Lung (tissue), 11 donors: ENCODE measurements at regions not wholly inside any gene's neighbourhood (a gene's known extent, or its start where the extent isn't known, plus 50 kb on each side); places are given as distances from the start of the nearest gene placed in this dataset.

Source experiments
- ATAC-seq: fragments of 200-7000 bp; cut with Tn5 transposase; one replicate; pipeline ENCODE4 v1.9.1; 2020; ENCODE audit warnings: moderate number of reproducible peaks; ENCODE audit not compliant: insufficient read depth, low FRiP score
- DNase-seq, 3 donors: peaks; one replicate each; pipeline ENCODE4 v3.0.0-alpha.2; 2013 to 2017
- H3K27ac ChIP-seq, 2 donors: one replicate each; pipeline ENCODE4 v1.5.1; 2013; ENCODE audit warnings: mild to moderate bottlenecking in 2 of 2, moderate library complexity in 2 of 2, control low read depth in 1 of 2, inconsistent platforms in 1 of 2, low read depth in 1 of 2, low read length in 1 of 2
- H3K27me3 ChIP-seq, 3 donors: one replicate each; pipeline ENCODE4 v1.5.1; 2013; ENCODE audit warnings: low read length in 2 of 3; ENCODE audit not compliant: control insufficient read depth in 3 of 3, insufficient read depth in 3 of 3
- H3K36me3 ChIP-seq, 4 donors: one replicate each; pipeline ENCODE4 v1.5.1; 2013; ENCODE audit warnings: low read length in 4 of 4, mild to moderate bottlenecking in 1 of 4, moderate library complexity in 1 of 4; ENCODE audit not compliant: control insufficient read depth in 4 of 4, insufficient read depth in 4 of 4
- H3K4me1 ChIP-seq, 5 donors: one replicate each; pipeline ENCODE4 v1.5.1; 2013; ENCODE audit warnings: low read length in 5 of 5, mild to moderate bottlenecking in 2 of 5, moderate library complexity in 1 of 5; ENCODE audit not compliant: control insufficient read depth in 5 of 5, insufficient read depth in 5 of 5
- H3K4me3 ChIP-seq: one replicate; pipeline ENCODE4 v1.5.1; 2013; ENCODE audit warnings: mild to moderate bottlenecking, control low read depth, moderate library complexity
- H3K9ac ChIP-seq, 2 donors: one replicate each; pipeline ENCODE4 v1.5.1; 2013; ENCODE audit warnings: low read length in 2 of 2, control low read depth in 1 of 2; ENCODE audit not compliant: insufficient read depth in 1 of 2
- H3K9me3 ChIP-seq, 4 donors: one replicate each; pipeline ENCODE4 v1.5.1; 2013; ENCODE audit warnings: low read length in 3 of 4, mild to moderate bottlenecking in 1 of 4, moderate library complexity in 1 of 4; ENCODE audit not compliant: control insufficient read depth in 4 of 4, insufficient read depth in 3 of 4
- WGBS, 2 donors: extraction: QIAGEN DNeasy Blood & Tissue Kit; methylation state at CpG; one replicate each; pipeline ENCODE4 v1.1.7; 2013; 5-methylcytosine and 5-hydroxymethylcytosine counted together
- TF ChIP-seq, protein P1 (sequence below): IDR thresholded peaks from 2 replicates; pipeline ENCODE4 v1.5.1; 2012; ENCODE audit warnings: mild to moderate bottlenecking; ENCODE audit errors: control extremely low read depth, extremely low read depth
- donor health status: control.
- donor health status: control.
- donor health status: Bipolar disorder and iron deficiency.
- donor health status: healthy.
- donor health status: DM: yes; HTN: yes; CAD: no.

DNA sequence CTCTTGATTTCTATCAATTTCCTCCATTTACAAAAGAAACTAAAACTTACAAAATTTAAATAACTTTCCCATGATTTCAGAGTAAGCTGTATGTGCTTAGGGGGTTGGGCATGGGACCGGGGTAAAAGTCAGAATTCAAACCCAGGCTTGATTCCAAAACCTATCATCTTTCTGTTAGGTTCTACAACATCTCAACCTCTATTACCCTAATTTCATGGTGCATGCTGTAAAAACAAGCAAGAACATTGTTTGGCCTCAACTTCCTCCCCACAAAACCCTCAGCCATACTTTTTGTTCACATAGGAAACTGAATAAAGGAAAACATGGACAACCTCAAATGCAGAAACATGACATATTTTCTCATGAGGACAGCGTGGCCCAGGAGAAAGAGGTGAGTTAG is 59.3 kb downstream of the RDH14 start:
- TF ChIP-seq, protein P1, sequence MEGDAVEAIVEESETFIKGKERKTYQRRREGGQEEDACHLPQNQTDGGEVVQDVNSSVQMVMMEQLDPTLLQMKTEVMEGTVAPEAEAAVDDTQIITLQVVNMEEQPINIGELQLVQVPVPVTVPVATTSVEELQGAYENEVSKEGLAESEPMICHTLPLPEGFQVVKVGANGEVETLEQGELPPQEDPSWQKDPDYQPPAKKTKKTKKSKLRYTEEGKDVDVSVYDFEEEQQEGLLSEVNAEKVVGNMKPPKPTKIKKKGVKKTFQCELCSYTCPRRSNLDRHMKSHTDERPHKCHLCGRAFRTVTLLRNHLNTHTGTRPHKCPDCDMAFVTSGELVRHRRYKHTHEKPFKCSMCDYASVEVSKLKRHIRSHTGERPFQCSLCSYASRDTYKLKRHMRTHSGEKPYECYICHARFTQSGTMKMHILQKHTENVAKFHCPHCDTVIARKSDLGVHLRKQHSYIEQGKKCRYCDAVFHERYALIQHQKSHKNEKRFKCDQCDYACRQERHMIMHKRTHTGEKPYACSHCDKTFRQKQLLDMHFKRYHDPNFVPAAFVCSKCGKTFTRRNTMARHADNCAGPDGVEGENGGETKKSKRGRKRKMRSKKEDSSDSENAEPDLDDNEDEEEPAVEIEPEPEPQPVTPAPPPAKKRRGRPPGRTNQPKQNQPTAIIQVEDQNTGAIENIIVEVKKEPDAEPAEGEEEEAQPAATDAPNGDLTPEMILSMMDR = no peak
- no peaks in the 10 kb centered on the region for H3K4me1 ChIP-seq
- WGBS, 2 donors = 66 to 77% methylated on average over 2 of the region's 2 CpGs
- no peak overlapping the region for H3K9ac ChIP-seq
- ATAC-seq (no peak), DNase-seq (no peak)
- no peaks in the 10 kb centered on the region for H3K27me3 ChIP-seq
- no peaks in the 10 kb centered on the region for H3K9me3 ChIP-seq
- no peak overlapping the region for H3K4me3 ChIP-seq
- no peak overlapping the region for H3K27ac ChIP-seq
- no peaks in the 10 kb centered on the region for H3K36me3 ChIP-seq

DNA sequence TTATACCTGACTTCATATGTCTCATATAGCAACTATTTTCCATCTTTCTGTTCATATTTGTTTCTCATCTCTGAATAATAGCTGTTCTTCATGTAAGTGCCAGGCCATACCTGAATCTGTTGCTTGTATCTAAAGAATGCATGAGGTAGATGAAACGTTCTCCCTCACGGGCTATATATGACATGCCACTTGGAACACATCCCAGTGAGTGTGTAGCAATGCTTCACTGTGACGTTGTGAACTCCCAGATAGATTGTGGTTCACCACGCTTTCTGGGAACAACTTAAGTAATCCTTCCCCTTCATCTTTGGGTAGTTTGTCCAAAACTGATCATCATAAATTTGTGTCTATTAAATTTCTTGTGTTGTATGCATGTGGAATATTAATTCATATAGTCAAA is 60.1 kb downstream of the RDH14 start:
- no peak overlapping the region for H3K4me3 ChIP-seq
- TF ChIP-seq, protein P1 = no peak
- WGBS, 2 donors = 15 to 32% methylated on average over 4 of the region's 4 CpGs

DNA sequence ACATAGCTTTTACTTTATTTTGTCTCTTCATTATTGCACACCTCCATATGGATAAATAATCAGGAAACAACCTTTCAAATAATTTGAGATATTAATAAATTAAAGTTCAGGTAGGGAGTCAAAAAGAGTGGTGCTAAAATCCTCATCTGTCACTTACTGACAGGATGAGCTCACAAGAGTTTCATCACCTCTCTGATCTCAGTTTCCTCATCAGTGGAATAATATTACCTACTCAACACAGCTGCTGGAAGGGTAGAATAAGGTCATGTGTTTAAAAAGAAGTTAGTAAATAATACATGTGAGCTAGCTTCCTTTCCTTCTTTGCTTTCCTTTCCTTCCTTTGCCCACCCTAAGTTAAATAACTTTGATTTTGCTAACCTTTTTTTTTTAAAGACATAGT is 61.9 kb downstream of the RDH14 start:
- Histone ChIP-seq H3K4me3 (no peak overlapping the region), H3K27ac (no peak overlapping the region), H3K9me3 (no peaks in the 10 kb centered on the region), H3K36me3 (no peaks in the 10 kb centered on the region), H3K9ac (no peak overlapping the region), H3K27me3 (no peaks in the 10 kb centered on the region), H3K4me1 (no peaks in the 10 kb centered on the region)
- ATAC-seq (no peak), DNase-seq (no peak)
- TF ChIP-seq, protein P1 = no peak

More for the DNA sequence above, 60.1 kb downstream of the RDH14 start:
- H3K27ac ChIP-seq = no peak overlapping the region
- no peaks in the 10 kb centered on the region for H3K4me1 ChIP-seq
- H3K36me3 ChIP-seq = no peaks in the 10 kb centered on the region
- DNase-seq (peak in 2 of 3 donors; percentile 47 to 68), ATAC-seq (no peak)
- H3K9ac ChIP-seq = no peak overlapping the region
- H3K9me3 ChIP-seq = no peaks in the 10 kb centered on the region
- no peaks in the 10 kb centered on the region for H3K27me3 ChIP-seq

DNA sequence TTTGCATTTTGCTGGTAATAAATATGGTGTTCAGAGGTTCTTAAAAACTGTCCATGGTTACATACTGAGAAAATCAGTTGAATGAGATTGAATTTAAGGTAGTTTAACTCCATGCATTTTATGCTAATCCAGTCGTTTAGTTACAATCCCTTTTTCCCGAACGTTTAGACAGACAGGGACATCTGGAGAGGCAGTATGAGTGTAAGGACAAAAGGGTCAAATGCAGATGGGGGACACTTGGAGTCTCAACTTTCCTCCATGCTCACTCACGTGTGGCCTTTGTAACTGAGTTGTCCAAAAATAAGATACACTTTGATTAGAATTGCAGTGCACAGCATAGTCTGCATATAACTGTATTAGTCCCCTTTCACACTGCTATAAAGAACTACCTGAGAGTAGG is 63.9 kb downstream of the RDH14 start:
- Histone ChIP-seq H3K4me3 (no peak overlapping the region), H3K36me3 (no peaks in the 10 kb centered on the region), H3K27ac (no peak overlapping the region), H3K9me3 (no peaks in the 10 kb centered on the region), H3K9ac (no peak overlapping the region), H3K4me1 (no peaks in the 10 kb centered on the region), H3K27me3 (no peaks in the 10 kb centered on the region)
- WGBS, 2 donors = 78 to 82% methylated on average over 4 of the region's 4 CpGs
- DNase-seq = no peak
- ATAC-seq = no peak
- TF ChIP-seq, protein P1 = no peak
